Tibial nerve (tissue), 4 donors: ENCODE measurements at regions not wholly inside any gene's neighbourhood (a gene's known extent, or its start where the extent isn't known, plus 50 kb on each side); places are given as distances from the start of the nearest gene placed in this dataset.

ENCODE experiments used
- DNase-seq, 2 donors: peaks; one replicate each; pipeline ENCODE4 v3.0.0-alpha.2; 2019; ENCODE audit warnings: low spot score in 2 of 2
- H3K27ac ChIP-seq, 4 donors: fragments of 200-600 bp; sonication (generic) in 3 of 4; one replicate each; pipeline ENCODE4 v1.5.1; 2017 to 2019; ENCODE audit warnings: mild to moderate bottlenecking in 1 of 4
- H3K27me3 ChIP-seq, 2 donors: fragments of 200-600 bp; sonication (generic) in 1 of 2; one replicate each; pipeline versions ENCODE4 v1.5.1 to v1.6.0; 2017 to 2019
- H3K36me3 ChIP-seq, 3 donors: fragments of 200-600 bp; sonication (generic); one replicate each; pipeline ENCODE4 v1.5.1; 2018 to 2019
- H3K4me1 ChIP-seq, 4 donors: fragments of 200-600 bp; sonication (generic) in 3 of 4; one replicate each; pipeline ENCODE4 v1.5.1; 2017 to 2019
- H3K4me3 ChIP-seq, 4 donors: fragments of 200-600 bp; sonication (generic) in 3 of 4; one replicate each; pipeline ENCODE4 v1.5.1; 2017 to 2019; ENCODE audit warnings: mild to moderate bottlenecking in 1 of 4, moderate library complexity in 1 of 4
- H3K9me3 ChIP-seq, 4 donors: fragments of 200-600 bp; sonication (generic) in 3 of 4; one replicate each; pipeline ENCODE4 v1.5.1; 2017 to 2019
- EP300 ChIP-seq, 2 donors: sonication (generic); formaldehyde crosslinking; IDR thresholded peaks; one replicate each; pipeline ENCODE4 v1.6.1; 2017; ENCODE audit warnings: antibody characterized with exemption in 2 of 2, mild to moderate bottlenecking in 1 of 2
- POLR2A ChIP-seq, 2 donors: fragments of 450-650 bp; IDR thresholded peaks; one replicate each; pipeline ENCODE4 v1.6.1; 2017; ENCODE audit warnings: antibody characterized with exemption in 2 of 2, mild to moderate bottlenecking in 2 of 2, moderate library complexity in 2 of 2
- WGBS, 2 donors: methylation state at CpG; one replicate each; pipeline ENCODE4 v1.1.5; 2018; 5-methylcytosine and 5-hydroxymethylcytosine counted together
- TF ChIP-seq, protein P1 (sequence below), 5 experiments: fragments of 200-600 bp in 3 of 5; fragments of 450-650 bp in 2 of 5; sonication (generic) in 3 of 5; IDR thresholded peaks; one replicate each; pipeline ENCODE4 v1.5.1; 2016 to 2019; ENCODE audit warnings: antibody characterized with exemption in 5 of 5, mild to moderate bottlenecking in 3 of 5, moderate library complexity in 2 of 5

- DNase-seq: no peak
- Histone ChIP-seq H3K27me3 (no peaks in the 10 kb centered on the region), H3K36me3 (no peaks in the 10 kb centered on the region), H3K4me1 (no peaks in the 10 kb centered on the region), H3K4me3 (no peak overlapping the region), H3K27ac (no peak overlapping the region), H3K9me3 (no peaks in the 10 kb centered on the region)
- TF ChIP-seq, protein P1, sequence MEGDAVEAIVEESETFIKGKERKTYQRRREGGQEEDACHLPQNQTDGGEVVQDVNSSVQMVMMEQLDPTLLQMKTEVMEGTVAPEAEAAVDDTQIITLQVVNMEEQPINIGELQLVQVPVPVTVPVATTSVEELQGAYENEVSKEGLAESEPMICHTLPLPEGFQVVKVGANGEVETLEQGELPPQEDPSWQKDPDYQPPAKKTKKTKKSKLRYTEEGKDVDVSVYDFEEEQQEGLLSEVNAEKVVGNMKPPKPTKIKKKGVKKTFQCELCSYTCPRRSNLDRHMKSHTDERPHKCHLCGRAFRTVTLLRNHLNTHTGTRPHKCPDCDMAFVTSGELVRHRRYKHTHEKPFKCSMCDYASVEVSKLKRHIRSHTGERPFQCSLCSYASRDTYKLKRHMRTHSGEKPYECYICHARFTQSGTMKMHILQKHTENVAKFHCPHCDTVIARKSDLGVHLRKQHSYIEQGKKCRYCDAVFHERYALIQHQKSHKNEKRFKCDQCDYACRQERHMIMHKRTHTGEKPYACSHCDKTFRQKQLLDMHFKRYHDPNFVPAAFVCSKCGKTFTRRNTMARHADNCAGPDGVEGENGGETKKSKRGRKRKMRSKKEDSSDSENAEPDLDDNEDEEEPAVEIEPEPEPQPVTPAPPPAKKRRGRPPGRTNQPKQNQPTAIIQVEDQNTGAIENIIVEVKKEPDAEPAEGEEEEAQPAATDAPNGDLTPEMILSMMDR (IDR thresholded peaks at IDR 0.05): no peak
- TF ChIP-seq POLR2A (IDR thresholded peaks at IDR 0.05): no peak
- no peak for TF ChIP-seq EP300 (IDR thresholded peaks at IDR 0.05)
- 69 to 82% methylated on average over 2 of the region's 2 CpGs for WGBS, 2 donors
Observed at GRCh38 chr4:111695677-111696076, 449.6 kb upstream of the FAM241A start.

GRCh38 chr4:111696505-111696904, 448.7 kb upstream of the FAM241A start:
- H3K36me3 ChIP-seq: no peaks in the 10 kb centered on the region
- no peaks in the 10 kb centered on the region for H3K9me3 ChIP-seq
- no peak for DNase-seq
- H3K27ac ChIP-seq: no peak overlapping the region
- no peak for TF ChIP-seq POLR2A (IDR thresholded peaks at IDR 0.05)
- TF ChIP-seq EP300 (IDR thresholded peaks at IDR 0.05): no peak
- TF ChIP-seq, protein P1 (IDR thresholded peaks at IDR 0.05): no peak
- no peak overlapping the region for H3K4me3 ChIP-seq
- 77 to 80% methylated on average over 2 of the region's 2 CpGs for WGBS, 2 donors
- no peaks in the 10 kb centered on the region for H3K4me1 ChIP-seq
- H3K27me3 ChIP-seq: no peaks in the 10 kb centered on the region

DNA sequence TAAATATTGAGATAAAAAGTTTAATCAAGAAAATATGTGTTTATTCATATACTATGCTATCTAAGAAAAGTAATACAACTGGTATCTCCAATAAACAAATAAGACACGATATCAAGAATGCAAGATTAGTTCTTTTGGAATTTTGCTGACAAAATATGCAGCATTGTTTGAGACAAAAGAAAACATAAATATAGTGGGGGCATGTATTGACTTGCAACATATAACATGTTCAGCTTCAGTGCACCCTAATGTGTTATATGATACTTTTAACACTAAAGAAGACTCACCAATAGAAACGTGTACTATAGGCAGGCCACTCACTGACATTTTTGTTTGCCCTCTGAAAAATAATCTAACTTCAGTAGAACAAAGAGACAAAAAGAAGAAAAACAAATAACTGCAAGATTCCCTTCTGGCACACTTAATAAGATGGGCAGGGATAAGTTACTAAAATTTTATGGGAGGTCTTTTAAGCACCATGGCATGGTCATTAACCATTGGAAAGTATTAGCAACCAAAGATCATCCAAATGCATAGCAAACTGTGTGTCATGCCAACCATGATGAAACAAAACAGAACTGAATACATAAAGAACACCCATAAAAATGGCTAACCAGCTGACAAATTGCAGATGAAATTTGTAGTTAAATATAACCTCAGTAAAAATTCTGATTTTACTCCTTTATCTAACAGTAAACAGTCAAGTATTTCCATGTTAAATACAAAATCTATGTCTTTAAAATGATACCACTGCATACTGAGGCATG, 447.9 kb upstream of the FAM241A start:
- DNase-seq: no peak
- TF ChIP-seq, protein P1 (IDR thresholded peaks at IDR 0.05): no peak
- TF ChIP-seq POLR2A (IDR thresholded peaks at IDR 0.05) (no peak), EP300 (IDR thresholded peaks at IDR 0.05) (no peak)
- WGBS, 2 donors: 32 to 53% methylated on average over 2 of the region's 2 CpGs
- Histone ChIP-seq H3K27me3 (no peaks in the 10 kb centered on the region), H3K9me3 (no peaks in the 10 kb centered on the region), H3K36me3 (no peaks in the 10 kb centered on the region), H3K4me3 (no peak overlapping the region), H3K27ac (no peak overlapping the region), H3K4me1 (no peaks in the 10 kb centered on the region)

DNA sequence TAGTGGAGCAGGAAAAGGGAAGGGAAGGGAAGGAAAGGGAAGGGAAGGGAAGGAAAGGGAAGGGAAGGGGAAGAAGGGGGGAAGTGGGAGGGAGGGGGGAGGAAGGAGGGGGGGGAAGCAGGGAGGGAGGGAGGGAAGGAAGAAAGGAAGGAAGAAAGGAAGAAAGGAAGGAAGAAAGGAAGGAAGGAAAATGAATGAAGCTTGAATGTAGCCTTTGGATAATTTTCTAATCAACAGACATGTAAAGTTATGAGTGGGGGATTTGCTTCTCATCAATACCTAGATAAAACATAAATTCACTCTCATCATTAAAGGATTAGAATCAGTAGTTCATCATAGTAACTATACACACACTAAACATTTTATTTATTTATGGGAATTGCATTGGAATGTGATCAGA, 446.9 kb upstream of the FAM241A start:
- Histone ChIP-seq H3K9me3 (no peaks in the 10 kb centered on the region), H3K27ac (no peak overlapping the region), H3K36me3 (no peaks in the 10 kb centered on the region), H3K27me3 (no peaks in the 10 kb centered on the region), H3K4me3 (no peak overlapping the region), H3K4me1 (no peaks in the 10 kb centered on the region)
- DNase-seq: no peak
- TF ChIP-seq EP300 (IDR thresholded peaks at IDR 0.05) (no peak), POLR2A (IDR thresholded peaks at IDR 0.05) (no peak)
- TF ChIP-seq, protein P1 (IDR thresholded peaks at IDR 0.05): no peak

- Histone ChIP-seq H3K4me3 (no peak overlapping the region), H3K27ac (no peak overlapping the region), H3K4me1 (no peaks in the 10 kb centered on the region), H3K36me3 (no peaks in the 10 kb centered on the region), H3K27me3 (no peaks in the 10 kb centered on the region), H3K9me3 (no peaks in the 10 kb centered on the region)
- TF ChIP-seq, protein P1 (IDR thresholded peaks at IDR 0.05): no peak
- TF ChIP-seq POLR2A (IDR thresholded peaks at IDR 0.05) (no peak), EP300 (IDR thresholded peaks at IDR 0.05) (no peak)
- no peak for DNase-seq
Observed at GRCh38 chr4:111699165-111699564, 446.1 kb upstream of the FAM241A start.
